NCI-H2081 (cell line): ENCODE measurements at regions not wholly inside any gene's neighbourhood (a gene's known extent, or its start where the extent isn't known, plus 50 kb on each side); places are given as distances from the start of the nearest gene placed in this dataset.
A peak's percentile ranks its signal among the peaks of the same experiment; 100 is the strongest.

Experiments used
- DNase-seq, 2 experiments: peaks; one replicate each; lab custom pipeline; 2025; lab: John Stamatoyannopoulos, UW

DNA sequence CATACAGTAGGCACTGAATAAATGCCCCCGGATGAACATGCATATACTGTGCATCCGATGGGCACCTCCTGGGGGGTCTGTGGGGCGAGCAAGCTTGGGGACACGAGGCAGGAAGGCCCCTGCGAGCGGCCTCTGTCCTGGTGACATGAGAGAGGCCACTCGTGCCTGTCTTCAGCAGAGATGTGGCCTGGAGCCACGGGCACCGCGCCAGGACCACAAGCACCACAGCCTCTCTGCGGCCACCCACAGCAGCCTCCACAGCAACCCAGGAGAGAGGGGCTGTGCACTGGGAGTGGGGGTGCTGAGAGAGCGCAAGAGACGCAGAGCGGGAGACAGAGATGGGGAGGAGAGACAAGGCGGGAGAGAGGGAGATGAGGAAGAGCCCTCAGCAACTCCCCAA, 118.5 kb downstream of the RFLNA start:
- DNase-seq: no peak

DNA sequence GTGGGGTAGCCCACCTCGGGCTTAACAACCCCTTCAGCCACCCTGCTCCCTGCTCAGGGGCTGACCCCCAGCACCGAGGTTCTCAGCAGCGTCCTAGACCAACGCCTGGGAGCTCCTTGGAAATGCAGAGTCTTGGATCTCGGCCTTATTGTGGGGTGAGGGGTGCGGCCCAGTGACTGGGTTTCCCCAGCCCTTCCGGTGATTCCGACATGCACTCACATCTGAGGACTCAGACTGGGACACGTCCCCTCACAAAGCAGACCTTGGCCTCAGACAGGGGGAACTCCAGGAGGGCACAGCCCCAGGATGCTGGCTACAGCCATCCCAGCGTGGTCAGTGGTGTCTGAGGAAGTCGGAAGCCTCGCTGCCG, 117.7 kb downstream of the RFLNA start:
- DNase-seq: no peak

GRCh38 chr12:124411953-124412645, 117.2 kb downstream of the RFLNA start:
- no peak for DNase-seq

GRCh38 chr12:124411281-124411878, 116.5 kb downstream of the RFLNA start:
- DNase-seq: no peak

DNA sequence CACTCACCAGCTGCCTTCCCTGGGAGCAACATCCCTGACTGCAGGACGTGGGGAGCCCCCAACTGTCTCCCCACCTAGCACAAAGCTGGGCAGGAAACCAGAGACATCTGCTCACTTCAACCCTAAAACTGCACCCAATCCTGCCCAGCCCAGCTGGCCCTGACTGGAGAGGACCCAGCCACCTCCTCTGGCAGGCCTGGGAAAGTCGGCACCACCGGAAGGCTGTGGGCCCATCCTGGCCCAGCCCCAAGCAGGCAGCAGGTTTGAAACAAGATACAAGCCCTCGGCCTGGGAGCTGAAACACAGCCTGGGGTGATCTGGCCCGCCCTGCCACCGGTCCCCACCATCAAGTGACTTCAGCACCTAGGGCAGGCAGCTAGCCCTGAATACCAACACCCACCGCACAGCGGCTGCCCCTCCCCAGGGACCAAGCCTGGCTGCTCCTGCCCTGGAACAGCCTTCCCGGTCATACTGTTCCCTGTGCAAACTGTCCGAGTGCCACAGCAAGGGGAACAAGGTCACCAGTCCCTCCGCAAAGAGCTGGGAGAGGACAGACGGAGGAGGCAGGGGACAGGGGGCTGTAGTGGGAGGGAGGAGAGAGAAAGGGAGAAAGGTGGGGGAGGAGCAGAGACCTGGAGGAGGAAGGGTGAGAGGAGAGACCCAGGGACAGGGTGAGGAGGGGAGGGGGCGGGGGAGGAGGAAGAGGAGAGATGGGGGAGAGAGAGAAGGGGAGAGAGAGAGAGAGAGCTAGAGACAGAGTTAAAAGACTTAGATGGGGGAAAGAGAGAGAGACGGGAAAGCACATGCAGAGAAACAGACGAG, 115.7 kb downstream of the RFLNA start:
- peak in 1 of 2 experiments; percentile 20 for DNase-seq

DNA sequence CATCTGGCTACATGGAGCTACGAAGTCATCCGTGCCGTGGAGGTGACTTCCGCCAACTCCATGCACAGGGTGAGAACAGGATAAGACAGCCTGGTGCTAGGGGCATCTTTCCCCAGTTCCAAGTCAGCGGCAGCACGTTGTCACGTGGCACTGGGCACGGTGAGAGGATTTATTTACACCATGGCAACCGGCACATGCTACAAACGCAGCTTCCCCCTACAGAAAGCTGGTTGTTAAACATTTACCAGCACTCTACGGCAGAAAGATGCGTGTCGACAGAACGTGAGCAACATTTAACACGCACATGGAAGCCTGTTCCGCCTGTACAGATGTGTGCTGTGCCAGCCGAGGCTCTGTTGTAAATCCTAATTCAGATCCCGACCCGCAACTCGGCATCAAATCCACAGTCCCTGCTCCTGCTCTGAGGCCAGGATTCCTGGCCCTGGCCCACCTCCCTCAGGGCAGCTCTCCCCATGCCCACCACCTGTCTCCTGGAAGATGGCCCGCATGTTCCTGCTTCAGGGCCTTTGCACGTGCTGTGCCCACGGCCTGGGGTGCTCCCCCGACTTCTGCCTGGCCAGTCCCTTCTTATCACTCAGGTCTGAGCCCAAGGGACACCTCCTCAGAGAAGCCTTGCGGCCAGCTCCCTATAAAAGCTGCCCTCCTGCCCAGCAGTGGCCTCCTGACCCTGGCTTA, 114.1 kb downstream of the RFLNA start:
- DNase-seq: no peak

DNA sequence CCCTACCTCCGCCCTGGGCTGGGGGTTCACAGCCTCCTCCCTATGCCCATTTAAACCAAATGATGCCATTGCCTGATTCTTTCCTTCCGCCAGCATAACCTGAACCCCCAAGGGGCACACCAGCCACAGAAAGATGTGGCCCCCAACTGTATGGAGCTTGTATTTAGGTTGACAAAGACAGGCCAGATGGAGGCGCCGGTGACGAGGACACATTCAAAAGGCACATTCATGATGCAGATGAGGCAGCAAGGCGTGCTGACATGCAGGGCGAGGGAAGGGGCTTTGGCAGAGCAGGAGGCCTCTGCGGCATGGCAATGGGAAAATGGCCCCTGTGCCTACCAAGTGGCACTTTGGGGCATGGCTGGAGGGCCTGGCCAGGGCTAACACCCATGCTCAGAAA, 112.2 kb downstream of the RFLNA start:
- DNase-seq: no peak

- DNase-seq: peak; percentile 28 to 62
Observed at GRCh38 chr12:124406043-124406442, 111.2 kb downstream of the RFLNA start.

- no peak for DNase-seq
Observed at GRCh38 chr12:124405592-124405991, 110.7 kb downstream of the RFLNA start.

DNA sequence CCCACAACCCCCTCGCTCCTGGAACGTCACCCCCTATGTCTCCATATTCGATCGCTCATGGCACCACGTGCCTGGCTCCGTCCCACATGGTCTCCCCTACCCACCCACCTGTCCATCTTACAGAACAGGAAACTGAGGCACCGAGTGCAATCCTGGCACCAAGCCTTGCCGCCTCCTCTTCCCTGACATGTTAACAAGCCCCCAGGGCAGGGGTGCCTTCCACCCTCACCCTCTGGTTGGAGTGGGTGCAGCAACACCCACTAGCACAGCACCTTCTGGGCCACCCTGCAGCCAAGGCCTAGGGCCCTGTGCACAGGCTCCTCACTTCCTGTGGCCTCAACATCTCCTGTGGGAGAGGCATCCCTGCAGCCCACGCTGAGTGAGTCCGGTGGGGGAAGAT, 110.3 kb downstream of the RFLNA start:
- no peak for DNase-seq

DNA sequence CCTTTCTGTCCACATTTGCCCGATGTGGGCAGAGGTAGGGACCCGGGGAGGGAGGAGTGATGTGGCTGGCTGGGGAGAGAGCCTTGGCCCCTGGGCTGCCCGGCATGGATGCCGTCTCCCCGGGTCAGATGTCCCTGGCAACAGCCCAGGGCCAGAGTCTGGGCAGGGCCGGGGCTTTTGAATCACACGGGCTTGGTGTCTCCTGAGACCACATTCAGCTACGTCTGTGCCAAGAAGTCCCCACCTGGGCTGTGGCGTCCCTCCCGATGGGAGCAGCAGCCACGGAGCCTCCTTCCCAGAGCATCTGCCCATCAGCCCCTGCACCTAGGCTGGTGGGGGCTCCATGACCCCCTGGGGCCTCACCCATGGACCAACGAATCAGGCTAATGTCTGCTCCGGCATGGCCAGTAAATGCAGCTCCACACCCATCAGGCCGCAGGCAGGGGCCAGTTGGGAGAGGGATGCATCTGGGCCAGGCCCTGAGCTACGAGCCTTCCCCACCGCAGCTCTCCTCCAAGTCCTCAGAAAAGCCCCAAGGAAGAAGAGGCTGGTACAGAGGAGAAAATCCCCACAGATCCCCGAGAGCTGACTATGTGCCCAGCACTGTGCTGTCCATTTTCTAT, 109.4 kb downstream of the RFLNA start:
- no peak for DNase-seq

GRCh38 chr12:124403273-124403672, 108.4 kb downstream of the RFLNA start:
- no peak for DNase-seq

DNA sequence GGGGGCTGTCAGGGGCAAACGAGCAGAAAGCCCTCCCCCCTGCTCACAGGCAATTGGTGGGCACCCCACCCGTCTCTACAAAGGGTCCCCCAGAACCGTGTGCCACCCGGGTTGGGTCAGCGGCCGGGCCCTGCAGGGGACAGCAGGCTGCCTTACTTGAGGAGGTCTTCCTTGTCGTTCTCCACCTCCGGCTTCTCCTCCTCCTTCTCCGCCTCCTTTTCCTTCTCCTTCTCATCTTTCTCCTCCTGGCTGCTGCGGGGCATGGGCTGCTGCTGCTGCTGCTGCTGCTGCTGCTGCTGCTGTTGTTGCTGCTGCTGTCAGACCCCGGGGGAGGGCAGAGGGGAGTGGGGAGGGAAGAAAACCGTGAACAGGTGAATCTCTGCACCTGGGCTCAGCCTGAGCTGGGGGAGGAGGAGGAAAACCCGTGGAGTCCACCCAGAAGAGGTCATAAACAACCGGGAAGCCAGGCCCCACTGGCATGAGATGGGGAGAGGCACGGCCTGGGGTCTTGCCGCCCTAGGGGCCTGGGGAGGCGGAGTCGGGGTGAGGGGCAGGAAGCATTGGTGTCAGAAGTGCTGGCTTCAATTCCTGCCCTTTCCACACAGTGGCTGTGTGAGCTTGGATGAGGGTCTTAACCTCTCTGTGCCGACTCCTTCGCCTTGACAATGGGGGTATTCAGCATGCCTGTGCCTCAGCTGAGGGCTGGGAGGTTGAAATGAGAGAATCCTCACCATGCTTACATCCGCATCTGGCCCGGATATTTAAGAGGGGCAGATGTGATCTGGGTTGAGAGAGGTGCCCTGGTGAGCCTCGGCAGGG, 107.6 kb downstream of the RFLNA start:
- DNase-seq: no peak

DNA sequence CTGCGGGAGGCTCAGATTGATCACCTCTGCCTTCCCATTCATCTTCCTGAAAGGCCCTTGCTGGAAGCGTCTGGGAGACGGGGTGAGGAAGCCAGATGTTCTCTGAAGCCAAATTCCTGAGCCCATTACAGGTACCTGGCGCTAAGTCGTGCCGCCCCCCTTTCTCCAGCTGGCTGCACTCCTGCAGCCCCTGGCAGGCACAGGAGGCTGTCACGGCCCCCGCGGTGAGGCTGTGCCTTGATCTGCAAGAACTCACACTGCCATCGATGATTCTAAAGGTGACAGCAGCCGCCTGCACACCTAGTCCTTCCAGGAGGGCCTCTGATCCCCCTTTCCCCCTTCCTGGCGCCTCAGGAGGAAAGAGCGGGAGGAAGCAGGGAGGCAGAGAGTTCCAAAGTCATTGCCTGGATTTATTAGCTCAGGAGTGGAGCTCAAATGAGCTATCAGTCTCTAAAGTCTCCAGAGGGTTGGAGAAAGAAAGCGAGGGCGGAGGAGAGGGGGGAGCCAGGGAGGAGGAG, 106.9 kb downstream of the RFLNA start:
- no peak for DNase-seq

- no peak for DNase-seq
Observed at GRCh38 chr12:124400124-124400523, 105.2 kb downstream of the RFLNA start.

- no peak for DNase-seq
Observed at GRCh38 chr12:124399622-124400021, 104.7 kb downstream of the RFLNA start.

DNA sequence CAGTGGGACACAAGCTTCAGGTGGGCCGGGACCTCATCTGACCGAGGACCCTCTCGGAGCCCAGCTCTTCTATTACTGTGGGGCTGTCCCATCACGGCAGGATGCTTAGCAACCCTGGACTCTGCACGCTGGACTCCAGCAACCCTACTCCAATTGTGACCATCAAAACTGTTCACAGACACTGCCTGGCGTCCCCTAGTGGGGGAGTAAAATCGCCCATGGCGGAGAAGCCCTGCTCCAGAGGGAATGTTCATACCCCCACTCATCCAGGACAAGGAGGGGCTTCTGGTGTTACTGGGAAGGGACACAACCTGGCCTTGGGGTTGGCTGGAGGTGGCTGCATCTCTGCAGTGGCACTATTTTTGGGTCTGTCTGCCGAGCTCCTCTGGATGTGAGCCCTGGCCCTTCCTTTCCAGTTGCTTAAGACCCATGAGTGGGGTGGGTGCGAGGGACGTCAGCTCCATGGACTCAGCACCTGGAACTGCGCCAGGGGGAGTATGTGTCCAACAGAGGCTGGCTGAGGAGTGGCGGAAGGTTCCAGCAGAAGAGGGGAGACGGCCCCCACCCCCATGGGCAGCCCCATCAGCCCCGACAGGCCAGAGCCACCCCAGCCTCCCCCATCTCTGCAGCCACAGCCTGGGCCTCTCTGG, 103.8 kb downstream of the RFLNA start:
- no peak for DNase-seq

DNA sequence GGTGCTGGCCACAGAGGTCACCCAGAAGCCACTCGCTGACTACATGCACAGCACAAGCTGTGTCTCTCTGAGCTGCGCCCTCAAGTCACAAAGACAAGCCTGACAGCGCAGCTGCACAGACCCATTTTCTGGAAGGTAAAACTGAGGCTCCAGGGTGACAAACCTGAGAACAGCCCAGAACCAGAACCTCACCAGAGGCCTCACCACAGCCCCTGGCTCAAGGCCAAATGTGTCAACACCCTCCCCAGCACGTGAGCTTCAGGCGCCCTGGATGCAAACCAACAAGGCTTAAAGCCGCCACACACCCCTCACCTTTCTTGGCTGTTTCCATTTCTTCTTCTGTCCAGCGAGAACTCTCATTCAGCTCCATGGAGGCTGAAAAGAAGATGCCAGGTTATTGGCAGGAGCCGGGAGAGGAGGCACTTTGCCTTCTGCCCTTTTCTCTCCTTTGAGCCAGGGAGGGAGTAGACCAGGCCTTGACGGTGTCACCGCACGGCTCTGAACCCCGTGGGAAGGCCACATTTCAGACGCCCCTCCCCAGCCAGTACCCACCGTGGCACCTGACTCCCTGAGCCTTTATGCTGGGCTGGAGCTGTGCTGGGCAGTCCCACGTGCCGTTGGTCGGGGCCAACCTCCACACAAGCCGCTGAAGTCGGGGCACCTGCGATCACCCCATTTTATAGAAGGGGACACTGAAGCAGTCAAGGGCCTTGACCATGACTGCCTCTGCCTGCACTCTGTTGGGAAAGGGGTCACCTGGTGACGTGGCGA, 103.1 kb downstream of the RFLNA start:
- peak; percentile 42 to 60 for DNase-seq

GRCh38 chr12:124397399-124397679, 102.4 kb downstream of the RFLNA start:
- DNase-seq: peak in 1 of 2 experiments; percentile 10
